ENCODE measurements at regions not wholly inside any gene's neighbourhood (a gene's known extent, or its start where the extent isn't known, plus 50 kb on each side); places are given as distances from the start of the nearest gene placed in this dataset.

GRCh38 chr5:3325201-3325971, 270.2 kb upstream of the IRX1 start (continued):
- TF ChIP-seq NRF1 (IDR thresholded peaks at IDR 0.05; ENCODE audit: low read depth, low read length) (no peak), USF2 (IDR thresholded peaks at IDR 0.05; ENCODE audit: low read length) (no peak), EP300 (IDR thresholded peaks at IDR 0.05; ENCODE audit: borderline replicate concordance in 1 of 2, low read depth in 2 of 2, low read length in 2 of 2) (no peak)
